NCI-H82 (cell line): ENCODE measurements at regions not wholly inside any gene's neighbourhood (a gene's known extent, or its start where the extent isn't known, plus 50 kb on each side); places are given as distances from the start of the nearest gene placed in this dataset.
"Not testable (repeated sequence)": the region's sequence is repeated elsewhere in the genome, so short reads cannot be mapped to it uniquely, and the experiment has no call there.

Experiments
- DNase-seq: peaks from one replicate; lab custom pipeline; 2025; lab: John Stamatoyannopoulos, UW

DNA sequence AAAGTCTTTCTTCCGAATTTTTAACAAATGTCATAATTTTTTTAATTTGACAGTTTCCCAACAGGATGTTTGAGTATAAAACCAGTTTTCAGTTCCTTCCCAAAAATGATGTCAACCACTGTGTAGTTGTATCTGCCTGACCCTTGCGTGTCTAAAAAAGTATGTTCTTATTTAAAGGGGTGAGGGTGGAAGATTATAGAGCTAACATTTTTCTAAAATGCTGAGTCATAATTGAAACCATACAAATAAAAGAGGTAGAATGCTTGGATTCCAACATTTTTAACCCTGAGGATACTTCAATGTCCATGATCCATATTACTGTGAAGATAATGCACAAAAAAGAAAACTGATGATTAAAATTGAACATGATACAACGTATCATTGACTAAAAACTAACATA is 1388.8 kb downstream of the UQCRFS1 start:
- no peak for DNase-seq

DNA sequence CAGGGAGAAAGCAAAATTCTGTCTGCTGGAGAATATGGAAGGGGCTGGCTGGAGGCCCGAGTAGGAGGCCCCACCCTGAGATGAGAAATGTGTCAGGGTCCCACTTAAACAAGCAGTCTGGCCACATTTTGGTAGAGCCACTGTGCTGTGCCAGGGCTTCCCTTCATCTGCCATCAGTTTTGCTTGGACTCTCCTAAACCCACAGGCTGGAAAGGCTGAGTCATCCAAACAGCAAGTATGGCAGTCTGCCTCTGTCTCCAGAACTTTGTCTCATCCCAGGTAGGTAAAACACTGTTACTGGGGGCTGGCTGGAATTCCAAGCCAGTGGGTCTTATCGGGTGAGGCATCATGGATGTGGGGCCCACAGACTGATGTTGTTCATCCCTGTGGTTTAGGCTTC is 1390.6 kb downstream of the UQCRFS1 start:
- no peak for DNase-seq

DNA sequence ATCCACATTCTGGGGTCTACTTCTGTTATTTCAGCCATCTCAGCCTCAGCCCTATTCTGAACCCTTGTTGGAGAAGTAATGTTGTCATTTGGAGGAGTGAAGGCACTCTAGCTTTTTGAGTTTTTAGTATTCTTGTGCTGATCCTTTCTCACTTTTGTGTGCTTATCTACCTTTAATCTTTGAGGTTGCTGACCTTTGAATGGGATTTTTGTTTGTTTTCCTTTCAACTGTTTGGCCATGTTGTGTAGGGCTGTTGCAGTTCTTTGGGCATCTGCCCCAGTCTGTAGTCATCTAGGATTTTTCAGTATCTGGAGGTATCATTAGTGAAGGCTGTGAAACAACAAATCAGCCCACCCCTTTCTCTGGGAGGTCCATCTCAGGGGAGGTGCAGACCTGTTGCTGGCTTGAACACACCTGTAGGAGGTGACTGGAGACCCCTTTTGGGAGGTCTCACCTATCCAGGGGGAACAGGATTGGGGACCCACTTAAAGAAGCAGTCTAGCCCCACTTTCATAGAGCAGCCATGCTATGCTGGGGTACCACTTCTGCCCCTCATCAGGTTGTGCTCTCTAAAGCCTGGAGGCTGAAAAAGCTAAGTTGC is 1391.4 kb downstream of the UQCRFS1 start:
- DNase-seq: no peak

DNA sequence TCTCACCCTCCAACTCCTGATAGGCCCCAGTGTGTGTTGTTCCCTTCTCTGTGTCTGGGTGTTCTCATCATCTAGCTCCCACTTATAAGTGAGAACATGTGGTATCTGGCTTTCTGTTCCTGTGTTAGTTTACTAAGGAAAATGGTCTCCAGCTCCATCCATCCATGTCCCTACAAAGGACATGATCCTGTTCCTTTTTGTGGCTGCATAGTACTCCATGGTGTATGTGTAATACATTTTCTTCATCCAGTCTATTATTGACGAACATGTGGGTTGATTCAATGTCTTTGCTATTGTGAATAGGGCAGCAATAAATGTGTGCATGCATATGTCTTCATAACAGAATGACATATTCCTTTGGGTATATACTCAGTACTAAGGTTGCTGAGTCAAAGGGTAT is 1397.0 kb downstream of the UQCRFS1 start:
- DNase-seq: no peak

DNA sequence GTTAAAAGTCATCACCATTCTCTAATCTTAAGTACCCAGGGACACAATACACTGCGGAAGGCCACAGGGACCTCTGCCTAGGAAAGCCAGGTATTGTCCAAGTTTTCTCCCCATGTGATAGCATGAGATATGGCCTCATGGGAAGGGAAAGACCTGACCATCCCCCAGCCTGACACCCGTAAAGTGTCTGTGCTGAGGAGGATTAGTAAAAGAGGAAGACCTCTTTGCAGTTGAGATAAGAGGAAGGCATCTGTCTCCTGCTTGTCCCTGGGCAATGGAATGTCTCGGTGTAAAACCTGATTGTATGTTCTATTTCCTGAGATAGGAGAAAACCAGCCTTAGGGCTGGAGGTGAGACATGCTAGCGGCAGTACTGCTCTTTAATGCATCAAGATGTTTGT is 1398.1 kb downstream of the UQCRFS1 start:
- DNase-seq: not testable (repeated sequence)

DNA sequence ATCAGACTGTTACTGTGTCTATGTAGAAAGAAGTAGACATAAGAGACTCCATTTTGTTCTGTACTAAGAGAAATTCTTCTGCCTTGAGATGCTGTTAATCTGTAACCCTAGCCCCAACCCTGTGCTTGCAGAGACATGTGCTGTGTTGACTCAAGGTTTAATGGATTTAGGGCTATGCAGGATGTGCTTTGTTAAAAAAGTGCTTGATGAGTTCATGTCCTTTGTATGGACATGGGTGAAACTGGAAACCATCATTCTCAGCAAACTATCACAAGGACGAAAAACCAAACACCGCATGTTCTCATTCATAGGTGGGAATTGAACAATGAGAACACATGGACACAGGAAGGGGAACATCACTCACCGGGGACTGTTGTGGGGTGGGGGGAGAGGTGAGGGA is 1398.7 kb downstream of the UQCRFS1 start:
- not testable (repeated sequence) for DNase-seq

DNA sequence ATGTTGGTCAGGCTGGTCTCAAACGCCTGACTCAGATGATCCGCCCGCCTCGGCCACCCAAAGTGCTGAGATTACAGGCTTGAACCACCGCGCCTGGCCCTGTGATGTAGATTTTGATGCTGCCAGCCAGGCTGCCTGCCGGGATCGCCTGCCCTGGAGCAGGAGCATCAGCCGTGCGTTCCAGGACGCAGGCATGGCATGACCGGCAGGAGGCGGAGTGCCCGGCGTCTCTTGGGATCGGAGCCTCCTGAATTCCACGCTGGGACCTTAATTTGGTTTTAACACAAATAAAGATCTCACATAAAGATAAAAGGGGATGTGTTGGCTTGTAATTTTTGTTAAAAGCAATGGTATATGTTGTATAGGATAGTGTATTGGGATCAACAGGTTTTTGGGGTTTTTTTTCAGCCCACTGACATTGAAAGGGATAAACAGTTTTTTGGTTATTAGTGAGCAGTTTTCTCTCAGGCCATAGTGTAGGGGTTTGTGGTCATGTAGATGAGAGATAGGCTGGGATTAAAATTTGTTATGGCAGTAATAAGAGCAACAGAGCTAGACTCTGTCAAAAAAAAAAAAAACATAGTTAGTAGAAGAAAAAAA is 1406.4 kb downstream of the UQCRFS1 start:
- DNase-seq: no peak

DNA sequence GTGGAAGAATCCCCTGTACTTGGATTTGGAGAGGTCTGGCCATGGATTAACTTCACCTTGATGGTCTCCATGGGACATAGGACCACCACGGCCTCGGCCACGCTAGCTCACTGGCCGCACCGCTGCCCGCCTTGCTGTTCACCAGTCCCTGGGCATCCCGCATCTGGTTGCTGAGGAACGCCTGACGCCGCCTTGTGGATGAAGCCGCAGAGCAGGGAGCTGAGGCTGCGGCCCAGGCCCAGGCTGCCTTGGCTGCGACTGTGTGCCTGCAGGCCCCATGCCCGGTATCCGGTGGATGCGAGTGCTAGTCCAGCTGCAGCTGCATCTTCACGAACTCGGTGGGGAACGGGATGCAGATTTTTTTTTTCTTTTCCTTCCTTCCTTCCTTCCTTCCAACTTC is 1407.1 kb downstream of the UQCRFS1 start:
- DNase-seq: no peak

DNA sequence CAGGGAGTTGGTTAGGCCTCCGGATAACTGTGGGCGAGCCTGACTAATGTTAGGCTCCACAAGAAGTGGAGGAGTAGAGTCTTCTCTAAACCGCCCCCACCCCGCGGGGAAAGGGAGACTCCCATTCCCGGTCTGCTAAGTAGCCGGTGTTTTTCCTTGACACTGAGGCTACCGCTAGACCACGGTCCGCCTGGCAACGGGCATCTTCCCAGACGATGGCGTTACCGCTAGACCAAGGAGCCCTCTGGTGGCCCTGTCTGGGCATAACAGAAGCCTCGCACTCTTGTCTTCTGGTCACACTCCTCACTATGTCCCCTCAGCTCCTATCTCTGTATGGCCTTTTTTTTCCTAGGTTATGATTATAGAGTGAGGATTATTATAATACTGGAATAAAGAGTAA is 1410.7 kb downstream of the UQCRFS1 start:
- DNase-seq: not testable (repeated sequence)

DNA sequence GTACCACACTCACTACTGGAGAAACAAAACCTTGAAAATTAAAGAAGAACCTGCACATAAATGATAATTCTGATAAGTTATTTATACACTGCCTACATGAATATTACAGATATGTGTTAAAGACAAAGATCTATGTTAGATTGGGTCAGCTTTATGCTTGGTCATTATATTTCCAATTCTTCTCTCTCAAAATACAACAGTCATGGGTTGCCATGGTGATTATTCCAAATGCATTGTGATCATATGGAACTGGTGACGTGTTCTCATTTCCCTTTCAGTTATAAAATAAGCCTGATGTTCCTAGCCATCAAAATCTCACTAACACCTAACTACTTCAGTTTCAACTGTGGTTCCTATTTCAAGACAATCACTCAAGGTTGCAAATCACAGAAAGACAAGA is 1416.4 kb downstream of the UQCRFS1 start:
- DNase-seq: no peak

DNA sequence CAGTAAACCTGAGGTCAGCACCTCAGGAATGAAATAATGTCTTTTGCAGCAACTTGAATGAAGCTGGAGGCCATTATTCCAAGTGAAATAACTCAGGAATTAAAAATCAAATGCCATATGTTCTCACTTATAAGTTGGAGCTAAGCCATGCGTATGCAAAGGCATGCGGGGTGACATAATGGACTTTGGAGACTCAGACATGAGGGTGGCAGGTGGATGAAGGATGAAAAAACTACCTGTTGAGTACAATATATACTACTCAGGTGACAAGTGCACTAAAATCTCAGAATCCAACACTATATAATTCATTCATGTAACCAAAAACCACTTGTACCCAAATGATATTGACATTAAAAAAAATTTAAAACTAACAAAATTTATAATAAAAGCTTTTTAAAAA is 1416.9 kb downstream of the UQCRFS1 start:
- DNase-seq: peak; percentile 20

DNA sequence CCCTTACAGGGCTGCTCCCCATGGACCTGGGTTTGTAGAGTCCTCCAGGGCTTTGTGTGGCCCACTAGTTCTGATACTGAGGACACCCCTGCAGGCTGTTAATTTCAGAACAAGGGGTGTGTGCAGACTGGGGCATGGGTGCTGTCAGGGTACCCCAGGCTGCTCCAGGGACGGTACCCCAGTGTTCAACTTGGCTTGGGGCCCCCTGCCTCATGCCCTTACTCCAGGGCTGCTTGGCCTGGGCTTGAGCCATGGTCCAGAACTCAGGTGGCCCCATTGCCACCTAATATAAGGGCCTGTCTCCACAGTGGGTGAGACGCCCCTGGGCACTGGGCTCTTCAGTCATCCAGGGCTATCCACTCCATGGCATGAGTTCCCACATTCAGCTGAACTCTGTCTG is 1417.6 kb downstream of the UQCRFS1 start:
- no peak for DNase-seq

DNA sequence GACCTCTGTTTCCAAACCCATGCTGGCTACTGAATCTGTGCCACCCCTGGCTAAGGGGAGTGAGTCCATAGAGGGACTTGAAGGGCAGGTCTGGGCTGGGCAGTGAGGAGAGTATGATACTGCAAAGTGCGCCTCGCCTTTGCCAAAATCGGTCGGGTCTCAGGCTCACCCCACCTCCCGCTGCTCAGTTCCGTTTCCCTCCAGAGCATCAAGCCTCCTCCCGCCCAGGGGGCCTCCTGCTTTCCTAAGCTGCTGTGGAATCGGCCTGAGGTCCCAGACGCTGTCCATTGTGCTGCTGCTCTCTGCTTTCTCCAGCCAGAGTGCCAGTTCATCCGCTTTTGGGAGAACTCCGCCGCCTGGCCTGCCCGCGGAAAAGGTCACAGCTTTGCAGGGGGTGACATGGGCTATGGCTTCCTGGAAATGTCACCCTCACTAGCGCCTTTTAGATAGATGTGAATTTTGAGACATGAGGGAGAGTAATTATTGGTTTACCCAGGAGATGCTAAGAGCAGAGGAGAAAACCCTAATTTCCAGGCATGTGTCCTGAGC is 1418.4 kb downstream of the UQCRFS1 start:
- DNase-seq: peak; percentile 47

DNA sequence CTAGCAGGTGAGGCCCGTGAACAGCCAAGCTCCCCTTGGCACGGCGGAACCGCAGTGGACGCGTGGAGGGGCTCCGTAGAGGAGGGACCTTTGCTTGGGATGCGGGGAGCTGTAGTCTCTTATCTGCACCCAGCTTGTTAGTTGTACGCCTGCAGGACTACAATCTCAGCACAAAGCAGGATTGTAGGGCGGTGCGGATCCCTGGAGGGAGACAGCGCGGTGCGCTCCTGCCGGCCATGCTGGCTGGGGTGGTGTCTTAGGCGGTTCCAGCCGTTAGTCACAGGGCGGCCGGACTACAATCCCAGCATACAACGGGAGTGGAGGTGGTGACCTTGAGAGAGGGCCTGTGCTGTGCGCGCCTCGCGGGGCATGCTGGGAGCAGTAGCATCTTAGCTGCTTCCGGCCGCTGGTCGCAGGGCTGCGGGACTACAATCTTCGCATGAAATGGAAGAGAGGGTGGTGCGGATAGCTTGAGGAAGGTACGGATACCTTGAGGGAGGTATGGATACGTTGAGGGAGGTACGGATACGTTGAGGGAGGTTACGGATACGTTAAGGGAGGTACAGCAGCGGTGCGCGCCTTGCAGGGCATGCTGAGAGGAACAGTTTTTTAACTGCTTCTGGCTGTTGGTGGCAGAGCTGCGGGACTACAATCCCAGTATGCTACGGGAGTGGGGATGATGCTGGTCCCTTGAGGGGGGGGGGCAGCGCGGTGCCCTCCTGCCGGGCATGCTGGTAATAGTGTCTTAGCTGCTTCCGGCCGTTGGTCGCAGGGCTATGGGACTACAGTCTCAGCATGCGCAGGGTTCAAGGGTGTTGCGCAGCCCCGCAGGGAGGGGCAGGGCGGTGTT is 1419.1 kb downstream of the UQCRFS1 start:
- peak; percentile 97 for DNase-seq

DNA sequence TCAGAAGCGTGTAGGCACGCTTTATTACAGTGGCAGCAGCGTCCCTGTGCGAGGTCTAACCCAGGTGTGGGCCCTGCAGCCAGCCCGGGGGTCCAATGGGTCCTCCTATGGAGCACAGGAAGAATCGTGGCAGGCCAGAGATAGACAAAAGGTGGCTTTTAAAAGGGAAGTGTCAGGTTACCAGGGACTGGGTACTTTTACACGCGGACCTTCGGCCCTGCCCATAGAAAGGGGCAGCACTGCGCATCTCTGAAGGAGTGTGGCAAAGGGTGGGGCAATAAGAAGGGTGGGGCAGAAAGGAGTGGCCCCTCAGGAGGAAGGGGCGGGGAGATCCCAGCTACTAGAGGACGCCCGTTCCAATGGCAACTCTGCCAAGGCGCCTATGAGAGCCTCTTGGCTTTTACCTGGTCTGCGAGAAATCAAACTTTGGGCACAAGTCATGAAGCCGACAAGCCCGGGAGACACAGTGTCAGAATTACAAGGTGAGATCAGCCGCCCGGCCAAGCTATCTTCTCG is 1419.8 kb downstream of the UQCRFS1 start:
- DNase-seq: peak; percentile 98

DNA sequence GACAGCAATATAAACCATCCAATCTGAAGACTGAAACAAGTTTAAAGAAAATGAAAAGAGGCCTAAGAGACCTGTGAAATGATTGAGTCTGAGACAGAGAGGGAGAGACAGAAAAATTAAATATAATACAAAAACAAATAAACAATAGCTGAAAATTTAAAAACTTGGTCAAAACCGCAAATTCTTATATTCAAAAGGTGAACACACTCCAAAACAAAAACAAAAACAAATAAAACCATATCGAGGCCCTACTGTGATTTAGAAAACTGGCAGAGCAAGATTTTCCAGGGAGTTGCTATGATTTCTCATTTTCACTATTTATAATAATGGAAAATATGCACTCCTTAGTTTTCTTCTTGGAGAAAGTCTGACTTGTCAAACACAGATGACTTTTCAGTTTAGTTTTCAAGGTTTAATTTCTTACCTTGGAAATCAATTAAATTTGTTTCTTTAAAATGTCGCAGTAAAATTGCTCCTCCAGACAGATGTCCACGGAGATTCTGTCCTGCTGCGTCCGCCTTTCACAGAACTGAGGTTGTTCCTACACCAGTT is 1420.3 kb downstream of the UQCRFS1 start:
- DNase-seq: no peak

DNA sequence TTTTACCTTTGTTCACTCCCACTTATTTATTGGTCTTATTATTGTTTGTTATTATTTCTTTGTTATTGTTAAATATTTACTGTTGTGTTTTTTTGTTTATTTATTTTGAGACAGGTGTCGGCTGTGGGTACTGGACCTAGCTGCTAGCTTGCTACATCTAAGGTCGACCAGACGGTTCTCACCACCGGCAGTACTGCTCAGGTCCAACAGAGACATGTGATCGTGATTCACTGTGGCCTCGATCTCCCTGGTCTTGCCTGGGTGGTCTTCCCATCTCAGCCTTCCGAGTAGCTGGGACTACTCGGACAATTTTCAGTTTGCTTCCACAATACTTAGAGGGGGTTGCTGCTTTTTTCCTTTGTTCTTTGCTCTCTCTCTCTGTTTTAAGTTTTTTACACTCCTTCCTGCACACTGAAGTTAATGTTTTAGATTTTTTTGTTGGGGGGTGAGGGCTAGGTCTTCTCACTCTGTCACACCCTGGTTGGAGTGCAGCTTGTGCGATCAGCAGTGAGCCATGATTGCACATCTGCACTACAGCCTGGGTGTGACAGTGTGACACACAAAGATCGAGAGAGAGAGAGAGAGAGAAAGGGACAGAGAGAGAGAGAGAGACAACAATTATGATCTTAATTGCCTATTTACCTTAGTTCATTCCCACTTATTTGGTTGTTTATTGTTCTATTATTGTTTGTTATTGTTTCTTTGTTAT is 1432.4 kb downstream of the UQCRFS1 start:
- DNase-seq: no peak

DNA sequence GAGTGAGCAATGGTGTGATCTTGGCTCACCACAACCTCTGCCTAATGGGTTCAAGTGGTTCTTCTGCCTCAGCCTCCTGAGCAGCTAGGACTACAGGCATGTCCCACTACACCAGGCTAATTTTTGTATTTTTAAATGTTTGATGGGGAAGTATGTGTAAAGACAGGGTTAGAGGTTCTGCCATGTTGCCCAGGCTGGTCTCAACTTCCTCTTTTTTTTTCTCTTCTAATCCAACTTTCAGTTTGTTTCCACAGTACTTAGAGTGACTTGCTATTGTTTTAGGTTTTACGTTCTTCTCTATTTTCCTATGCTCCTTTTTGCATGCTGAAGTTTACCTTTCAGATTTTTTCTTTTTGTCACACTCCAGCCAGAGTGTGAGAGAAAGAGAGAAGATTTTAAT is 1433.0 kb downstream of the UQCRFS1 start:
- no peak for DNase-seq

DNA sequence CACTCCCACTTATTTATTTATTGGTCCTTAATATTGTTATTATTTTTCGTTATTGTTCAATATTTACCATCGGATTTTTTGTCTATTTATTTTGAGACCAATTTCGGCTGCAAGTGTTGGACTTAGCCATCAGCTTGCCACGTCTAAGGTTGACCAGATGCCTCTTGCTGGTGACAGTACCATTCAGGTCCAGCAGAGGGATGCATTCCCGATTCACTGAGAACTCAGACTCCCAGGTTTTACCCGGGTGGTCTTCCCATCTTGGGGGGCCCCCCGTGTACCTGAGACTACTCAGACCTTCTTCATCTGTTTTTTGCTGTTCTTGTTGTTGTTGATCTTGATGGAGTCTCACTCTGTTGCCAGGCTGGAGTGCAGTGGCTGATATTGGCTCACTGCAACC is 1435.2 kb downstream of the UQCRFS1 start:
- DNase-seq: peak; percentile 16

DNA sequence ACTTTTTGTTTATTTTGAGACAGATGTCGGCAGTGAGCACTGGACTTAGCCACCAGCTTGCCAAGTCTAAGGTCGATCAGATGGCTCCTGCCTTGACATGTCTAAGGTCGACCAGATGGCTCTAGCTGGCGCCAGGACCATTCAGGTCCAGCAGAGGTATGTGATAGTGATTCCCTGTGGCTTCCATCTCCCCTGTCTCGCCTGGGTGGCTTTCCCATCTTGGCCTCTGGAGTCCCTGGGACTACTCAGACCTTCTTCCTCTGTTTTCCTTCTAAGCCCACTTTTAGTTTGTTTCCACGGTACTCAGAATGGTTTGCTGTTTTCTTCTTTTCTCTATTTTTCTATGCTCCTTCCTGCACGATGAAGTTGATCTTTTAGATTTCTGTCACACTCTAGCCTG is 1435.7 kb downstream of the UQCRFS1 start:
- no peak for DNase-seq

DNA sequence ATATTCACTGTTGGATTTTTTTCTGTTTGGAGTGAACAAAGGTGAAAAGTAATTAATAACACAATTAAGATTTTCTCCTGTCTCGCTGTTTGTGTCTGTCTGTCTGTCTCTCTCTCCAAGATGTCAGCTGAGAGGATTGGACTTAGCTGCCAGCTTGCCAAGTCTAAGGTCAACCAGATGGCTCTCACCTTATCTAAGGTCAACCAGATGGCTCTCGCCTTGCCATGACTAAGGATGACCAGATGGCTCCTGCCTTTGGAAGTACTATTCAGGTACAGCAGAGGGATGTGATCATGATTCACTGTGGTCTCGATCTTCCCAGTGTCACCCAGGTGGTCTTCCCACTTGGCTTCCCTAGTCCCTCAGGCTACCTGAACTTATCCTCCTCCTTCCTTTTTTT is 1436.4 kb downstream of the UQCRFS1 start:
- peak; percentile 82 for DNase-seq

DNA sequence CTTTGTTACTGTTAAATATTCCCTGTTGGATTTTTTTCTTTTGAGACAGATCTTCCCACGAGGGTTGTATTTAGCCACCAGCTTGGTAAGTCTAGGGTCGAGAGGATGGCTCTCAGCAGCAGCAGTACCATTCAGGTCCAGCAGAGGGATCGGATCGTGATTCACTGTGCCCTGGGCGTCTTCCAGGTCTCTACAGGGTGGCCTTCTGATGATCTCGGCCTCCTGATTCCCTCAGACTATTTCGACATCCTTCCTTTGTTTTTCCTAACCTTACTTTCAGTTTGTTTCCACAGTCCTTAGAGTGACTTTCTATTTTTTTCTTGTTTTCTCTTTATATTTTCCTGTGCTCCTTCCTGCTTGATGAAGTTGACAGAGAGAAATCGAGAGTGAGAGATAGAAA is 1436.9 kb downstream of the UQCRFS1 start:
- DNase-seq: no peak
